Endothelial cell of hepatic sinusoid (primary cell): ENCODE measurements at regions not wholly inside any gene's neighbourhood (a gene's known extent, or its start where the extent isn't known, plus 50 kb on each side); places are given as distances from the start of the nearest gene placed in this dataset.

Experiments
- in situ Hi-C: cut with HindIII; loops from 2 replicates; pipeline ENCODE4 v1.10.0; 2017; ENCODE audit warnings: low sequenced_read_pairs

- in situ Hi-C loops = no loop called here
Measured at GRCh38 chr14:26925876-26926584, 328.2 kb upstream of the NOVA1 start.

- in situ Hi-C loops = no loop called here
Measured at GRCh38 chr14:26926585-26926984, 328.8 kb upstream of the NOVA1 start.

- in situ Hi-C loops = no loop called here
Measured at GRCh38 chr14:26928019-26928418, 330.2 kb upstream of the NOVA1 start.

- in situ Hi-C loops = no loop called here
Measured at GRCh38 chr14:26929361-26929760, 331.5 kb upstream of the NOVA1 start.

- in situ Hi-C loops = no loop called here
Measured at GRCh38 chr14:26930576-26930975, 332.7 kb upstream of the NOVA1 start.

GRCh38 chr14:26932606-26933005 lies 334.8 kb upstream of the NOVA1 start:
- in situ Hi-C loops = no loop called here

- in situ Hi-C loops = no loop called here
Measured at GRCh38 chr14:26933431-26933830, 335.6 kb upstream of the NOVA1 start.

- in situ Hi-C loops = no loop called here
Measured at GRCh38 chr14:26934151-26934550, 336.3 kb upstream of the NOVA1 start.

- in situ Hi-C loops = no loop called here
Measured at GRCh38 chr14:26935733-26936132, 337.9 kb upstream of the NOVA1 start.

GRCh38 chr14:26938054-26938453 lies 340.2 kb upstream of the NOVA1 start:
- in situ Hi-C loops = no loop called here

GRCh38 chr14:26939755-26940154 lies 341.9 kb upstream of the NOVA1 start:
- in situ Hi-C loops = no loop called here

GRCh38 chr14:26941521-26941920 lies 343.7 kb upstream of the NOVA1 start:
- in situ Hi-C loops = no loop called here

- in situ Hi-C loops = no loop called here
Measured at GRCh38 chr14:26947265-26947664, 349.4 kb upstream of the NOVA1 start.

GRCh38 chr14:26959437-26959836 lies 361.6 kb upstream of the NOVA1 start:
- in situ Hi-C loops = no loop called here

- in situ Hi-C loops = no loop called here
Measured at GRCh38 chr14:26959972-26960660, 362.3 kb upstream of the NOVA1 start.

GRCh38 chr14:26963711-26964110 lies 365.9 kb upstream of the NOVA1 start:
- in situ Hi-C loops = no loop called here

GRCh38 chr14:26965490-26965889 lies 367.7 kb upstream of the NOVA1 start:
- in situ Hi-C loops = loop anchor here (5.0 kb wide), 3 partner anchors 42 to 93 kb away; no protein-coding TSS in a partner anchor

GRCh38 chr14:26966908-26967307 lies 369.1 kb upstream of the NOVA1 start:
- in situ Hi-C loops = loop anchor here (5.0 kb wide), 3 partner anchors 40 to 95 kb away; no protein-coding TSS in a partner anchor

GRCh38 chr14:26974965-26975364 lies 377.1 kb upstream of the NOVA1 start:
- in situ Hi-C loops = no loop called here

- in situ Hi-C loops = no loop called here
Measured at GRCh38 chr14:26982071-26982470, 384.2 kb upstream of the NOVA1 start.

GRCh38 chr14:26984311-26985177 lies 386.7 kb upstream of the NOVA1 start:
- in situ Hi-C loops = no loop called here
